OCI-M1 (cell line): ENCODE measurements at regions not wholly inside any gene's neighbourhood (a gene's known extent, or its start where the extent isn't known, plus 50 kb on each side); places are given as distances from the start of the nearest gene placed in this dataset.
A peak's percentile ranks its signal among the peaks of the same experiment; 100 is the strongest.

Experiments used
- DNase-seq: peaks from one replicate; lab custom pipeline; 2025; lab: John Stamatoyannopoulos, UW

DNA sequence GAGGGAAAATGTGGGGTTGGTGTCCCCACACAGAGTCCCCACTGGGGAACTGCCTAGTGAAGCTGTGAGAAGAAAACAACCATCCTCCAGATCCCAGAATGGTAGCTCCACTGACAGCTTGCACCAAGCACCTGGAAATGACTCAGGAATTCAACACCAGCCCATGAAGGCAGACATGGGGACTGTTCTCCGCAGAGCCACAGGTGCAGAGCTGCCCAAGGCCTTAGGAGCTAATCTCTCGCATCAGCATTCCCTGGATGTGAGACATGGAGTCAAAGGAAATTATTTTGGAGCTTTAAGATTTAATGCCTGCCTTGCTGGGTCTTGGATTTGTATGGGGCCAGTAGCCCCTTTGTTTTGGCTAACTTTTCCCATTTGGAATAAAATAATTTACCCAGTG lies 367.9 kb downstream of the FAM133A start:
- no peak for DNase-seq

DNA sequence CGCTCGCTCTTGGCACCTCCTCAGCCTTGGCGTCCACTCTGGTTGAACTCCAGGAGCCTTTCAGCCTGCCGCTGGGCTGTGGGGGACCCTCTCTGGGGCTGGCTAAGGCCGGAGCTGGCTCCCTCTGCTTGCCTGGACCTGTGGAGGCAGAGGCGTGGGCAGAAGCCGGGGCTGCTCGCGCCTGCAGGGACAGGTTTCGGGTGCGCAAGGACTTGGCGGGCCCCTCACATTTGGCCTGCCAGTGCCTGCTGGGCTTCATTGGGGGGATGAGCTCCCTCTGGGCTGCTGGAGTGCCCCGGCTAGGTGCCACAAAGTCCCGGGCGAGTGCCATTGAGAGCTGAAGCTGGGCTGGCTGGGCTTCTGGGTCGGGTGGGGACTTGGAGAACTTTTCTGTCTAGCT lies 371.7 kb downstream of the FAM133A start:
- DNase-seq = no peak

DNA sequence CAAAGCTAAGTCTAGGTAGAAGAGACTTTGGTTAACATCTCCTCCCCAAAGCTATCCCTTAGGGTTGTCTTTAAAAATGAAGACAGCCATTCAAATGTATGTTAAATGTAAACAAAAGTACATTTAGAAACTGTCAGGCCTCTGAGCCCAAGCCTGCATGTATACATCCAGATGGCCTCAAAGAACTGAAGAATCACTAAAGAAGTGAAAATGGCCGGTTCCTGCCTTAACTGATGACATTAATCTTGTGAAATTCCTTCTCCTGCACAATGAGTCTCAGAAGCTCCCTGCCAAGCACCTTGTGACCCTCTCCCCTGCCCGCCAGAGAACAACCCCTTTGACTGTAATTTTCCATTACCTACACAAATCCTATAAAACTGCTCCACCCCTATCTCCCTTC lies 377.9 kb downstream of the FAM133A start:
- no peak for DNase-seq

DNA sequence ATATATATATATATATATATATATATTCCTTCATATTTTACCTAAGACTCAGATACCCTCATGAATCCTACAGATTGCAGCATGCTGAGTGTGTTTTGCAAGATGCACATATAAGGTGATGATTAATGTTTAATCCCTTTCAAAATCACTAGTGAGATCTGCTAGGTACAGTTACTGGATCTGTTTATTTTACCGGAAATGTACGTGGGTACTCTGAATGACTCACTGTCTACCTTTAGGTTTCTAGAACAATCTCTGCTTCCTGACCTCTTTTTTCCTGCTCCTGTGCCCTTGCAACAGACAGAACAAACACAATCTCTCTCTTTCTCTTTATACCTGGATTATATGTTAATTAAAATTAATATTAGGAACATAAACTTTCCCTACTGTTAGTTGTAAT lies 379.6 kb downstream of the FAM133A start:
- DNase-seq = no peak

DNA sequence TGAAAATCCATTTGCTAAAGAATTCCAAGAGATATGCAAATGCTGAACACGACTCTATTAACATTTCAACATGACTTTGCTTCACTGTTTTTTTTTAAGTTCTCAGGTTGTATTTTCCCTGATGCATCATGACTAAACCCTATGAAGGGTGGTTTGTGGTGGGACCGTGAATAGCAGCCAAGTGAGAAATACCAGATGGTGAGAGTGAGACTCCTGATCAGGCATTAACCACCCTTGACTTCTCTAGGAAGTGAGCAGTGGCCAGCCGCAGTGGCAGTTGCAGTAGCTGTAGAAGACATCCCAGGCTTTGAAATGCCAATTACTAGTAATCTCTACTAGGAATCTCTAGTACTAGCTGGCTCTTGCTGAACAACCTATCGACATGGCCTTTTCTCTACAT lies 383.4 kb downstream of the FAM133A start:
- DNase-seq = no peak

DNA sequence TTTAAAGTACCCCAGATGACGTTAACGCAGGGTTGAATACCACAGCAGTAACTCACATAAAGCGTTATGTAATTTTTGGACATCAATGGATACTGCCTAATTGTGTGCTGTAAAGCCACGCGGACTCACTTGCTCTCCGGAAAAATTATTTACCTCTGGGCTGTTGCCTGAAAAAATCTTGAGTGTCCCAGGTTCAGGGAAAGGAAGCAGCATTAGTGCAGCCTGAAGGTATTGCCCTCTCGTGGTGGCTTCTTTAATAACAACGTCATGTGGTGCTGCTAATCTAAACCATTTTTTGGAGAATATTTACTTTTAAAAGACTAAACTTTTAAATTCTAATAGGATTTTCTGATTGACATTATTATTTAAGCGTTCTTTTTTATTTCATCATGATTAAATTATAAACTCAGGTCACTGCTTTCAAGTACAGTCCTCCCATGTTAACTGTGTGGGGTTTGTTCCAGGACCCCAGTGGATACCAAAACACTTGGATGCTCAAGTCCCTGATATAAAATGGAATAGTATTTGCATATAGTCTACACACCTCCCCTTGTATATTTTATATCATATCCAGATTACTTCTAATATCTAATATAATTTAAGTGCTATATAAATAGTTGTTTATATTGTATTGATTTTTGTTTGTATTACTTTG lies 384.8 kb downstream of the FAM133A start:
- peak; percentile 60 for DNase-seq

DNA sequence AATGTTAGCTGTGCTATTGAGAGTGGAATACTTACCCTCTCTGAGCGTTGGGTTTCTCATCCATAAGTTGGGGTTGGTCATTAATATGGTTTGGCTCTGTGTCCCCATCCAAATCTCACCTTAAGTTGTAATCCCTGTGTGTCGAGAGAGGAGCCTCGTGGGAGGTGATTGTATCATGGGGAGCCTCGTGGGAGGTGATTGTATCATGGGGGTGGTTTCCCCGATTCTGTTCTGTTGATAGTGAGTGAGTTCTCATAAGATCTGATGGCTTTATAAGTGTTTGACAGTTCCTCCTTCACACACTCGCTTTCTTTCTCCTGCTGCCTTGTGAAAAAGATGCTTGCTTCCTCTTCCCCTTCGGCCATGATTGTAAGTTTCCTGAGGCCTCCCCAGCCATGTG lies 391.1 kb downstream of the FAM133A start:
- DNase-seq = no peak

DNA sequence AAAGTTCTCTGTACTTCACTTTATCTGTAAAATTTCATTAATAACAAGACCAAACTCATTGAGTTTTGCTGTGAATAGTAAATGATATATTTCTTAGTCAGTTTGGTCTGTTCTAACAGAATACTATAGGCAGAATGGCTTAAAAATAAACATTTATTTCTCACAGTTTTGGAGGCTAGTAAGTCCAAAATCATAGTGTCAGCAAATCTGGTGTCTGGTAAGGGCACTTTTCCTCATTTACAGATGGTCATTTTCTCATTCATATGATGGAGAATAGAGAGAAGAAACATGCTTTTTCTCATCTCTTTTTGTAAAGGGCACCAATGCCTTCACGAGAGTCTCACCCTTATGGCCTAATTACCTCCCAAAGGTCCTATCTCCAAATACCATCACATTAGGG lies 415.1 kb downstream of the FAM133A start:
- no peak for DNase-seq

DNA sequence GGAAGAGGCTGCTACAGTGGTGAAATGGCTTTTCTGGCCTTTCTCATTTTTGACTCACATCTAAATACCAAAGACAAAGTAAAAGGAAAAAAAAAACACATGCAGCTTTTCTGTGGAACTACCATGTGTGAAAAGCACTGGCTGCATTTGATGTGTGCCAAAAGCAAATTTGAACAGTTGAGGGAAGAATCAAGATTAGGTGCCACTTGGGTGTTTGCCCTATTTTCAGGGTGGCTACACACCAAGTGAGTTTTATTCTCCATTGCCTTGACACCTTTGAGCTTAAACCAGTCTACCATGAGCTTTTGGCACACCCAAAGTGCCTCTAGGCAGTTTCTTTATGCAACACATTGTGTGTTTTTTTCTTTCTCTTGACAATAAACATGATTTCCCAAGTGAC lies 423.9 kb downstream of the FAM133A start:
- DNase-seq = no peak

DNA sequence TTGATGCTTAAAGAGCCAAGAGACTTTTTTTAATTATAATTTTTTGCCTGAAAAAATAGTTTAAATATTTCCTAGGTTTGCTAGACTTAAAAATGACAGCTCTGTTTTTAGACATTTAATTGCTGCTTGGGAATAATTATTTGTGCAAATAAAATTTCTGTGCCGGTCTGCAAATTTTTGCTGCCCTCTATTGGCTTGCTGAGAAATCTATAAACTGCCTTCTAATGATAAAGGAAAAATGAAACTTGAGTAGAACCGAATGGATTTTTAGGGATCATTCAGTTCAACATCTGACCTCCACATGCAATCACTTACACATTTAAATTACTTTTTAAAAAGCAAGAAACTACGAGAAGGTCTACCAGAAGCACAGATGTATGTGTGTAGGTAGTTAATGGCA lies 434.0 kb downstream of the FAM133A start:
- DNase-seq = peak; percentile 29

DNA sequence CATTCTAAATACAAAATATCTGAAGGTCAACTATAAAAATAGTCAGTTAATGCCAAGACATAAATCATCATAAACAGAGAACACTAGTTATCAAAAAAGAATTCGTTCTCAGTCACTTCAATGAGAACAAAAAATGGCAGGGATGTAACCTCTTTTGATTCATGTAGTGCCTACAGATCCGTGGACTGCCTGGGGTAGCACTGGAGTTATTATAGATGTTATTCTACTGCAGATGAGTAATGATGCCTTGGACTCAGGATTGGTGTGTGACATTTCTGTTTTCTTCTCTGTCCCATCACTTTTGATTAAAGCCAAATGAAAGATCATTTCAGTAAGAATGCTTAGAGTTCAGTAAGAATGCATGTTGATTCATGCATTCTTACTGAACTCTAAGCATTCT lies 440.4 kb downstream of the FAM133A start:
- DNase-seq = no peak

DNA sequence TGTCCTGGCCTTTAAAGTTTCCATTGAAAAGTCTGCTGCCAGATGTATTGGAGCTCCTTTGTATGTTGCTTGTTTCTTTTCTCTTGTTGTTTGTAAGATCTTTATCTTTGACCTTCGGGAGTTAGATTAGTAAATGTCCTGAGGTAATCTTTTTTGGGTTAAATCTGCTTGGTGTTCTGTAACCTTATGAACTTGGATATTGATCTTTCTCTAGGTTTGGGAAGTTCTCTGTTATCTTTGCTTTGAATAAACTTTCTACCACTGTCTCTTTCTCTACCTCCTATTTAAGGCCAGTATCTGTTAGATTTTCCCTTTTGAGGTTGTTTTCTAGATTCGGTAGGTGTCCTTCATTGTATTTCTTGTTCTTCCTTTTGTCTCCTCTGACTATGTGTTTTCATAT lies 447.8 kb downstream of the FAM133A start:
- DNase-seq = no peak

DNA sequence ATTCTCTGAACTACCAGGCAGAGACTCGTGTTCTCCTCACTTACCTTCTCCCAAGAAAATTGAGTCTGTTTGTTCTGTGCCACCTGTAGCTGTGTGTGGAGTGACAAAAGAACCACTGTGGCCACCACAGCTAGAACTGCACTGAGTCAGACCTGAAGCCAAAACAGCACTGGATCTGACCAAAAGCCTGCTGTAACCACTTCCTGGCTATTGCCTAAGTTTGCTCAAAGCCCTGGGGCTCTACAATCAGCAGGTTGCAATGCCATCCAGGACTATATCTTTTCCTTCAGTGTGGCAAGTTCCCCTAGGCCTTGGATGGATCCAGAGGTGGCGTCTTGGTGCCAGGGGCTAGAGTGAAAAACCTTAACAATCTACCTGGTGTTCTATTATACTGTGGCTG lies 449.1 kb downstream of the FAM133A start:
- no peak for DNase-seq

DNA sequence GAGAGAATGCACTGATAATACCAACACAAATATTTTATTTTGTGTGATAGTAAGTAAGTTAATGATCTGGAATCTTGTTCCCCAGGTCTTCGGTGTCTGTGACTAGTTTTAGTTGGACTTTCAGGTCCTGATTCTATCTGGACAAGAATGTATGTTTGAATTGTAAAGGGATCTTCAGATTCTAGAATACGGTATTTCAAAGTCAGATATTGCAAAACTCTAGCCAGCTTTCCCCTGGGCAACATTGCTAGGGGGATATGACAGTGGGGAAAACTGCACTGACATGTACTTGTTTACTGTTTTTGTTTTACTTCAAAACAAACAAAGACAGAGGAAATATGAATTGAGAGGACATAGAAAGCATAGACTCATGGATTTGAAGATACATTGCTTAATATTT lies 489.0 kb downstream of the FAM133A start:
- no peak for DNase-seq

DNA sequence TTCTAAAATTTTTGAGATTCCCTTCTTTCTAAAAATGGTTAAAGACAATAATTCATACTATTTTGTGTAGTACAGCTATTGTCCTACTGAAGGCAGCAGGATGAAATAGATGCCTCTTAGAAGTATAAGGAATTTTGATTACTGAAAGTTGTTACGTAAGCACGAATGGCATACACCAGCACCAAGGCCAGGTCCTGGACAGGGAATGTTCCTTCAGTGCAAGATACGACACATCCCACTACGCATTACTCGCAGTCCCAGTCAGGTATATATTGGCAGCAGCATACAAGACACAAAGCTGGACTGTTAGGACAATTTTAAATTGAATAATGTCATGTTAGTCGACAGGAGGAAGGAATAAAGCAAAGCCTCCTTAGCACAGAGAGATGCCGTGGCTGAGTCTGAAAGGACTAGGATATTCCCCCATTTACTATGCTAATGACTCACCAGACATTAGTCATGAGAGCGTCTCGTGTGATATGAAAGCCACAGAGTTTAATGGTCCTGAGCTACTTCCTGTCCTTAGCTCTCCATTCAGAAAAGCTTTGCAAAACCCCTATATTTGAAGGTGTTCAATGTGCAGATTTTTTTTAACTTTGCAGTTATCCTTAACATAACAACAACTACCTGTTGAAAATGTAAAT lies 504.3 kb downstream of the FAM133A start:
- DNase-seq = peak; percentile 56

DNA sequence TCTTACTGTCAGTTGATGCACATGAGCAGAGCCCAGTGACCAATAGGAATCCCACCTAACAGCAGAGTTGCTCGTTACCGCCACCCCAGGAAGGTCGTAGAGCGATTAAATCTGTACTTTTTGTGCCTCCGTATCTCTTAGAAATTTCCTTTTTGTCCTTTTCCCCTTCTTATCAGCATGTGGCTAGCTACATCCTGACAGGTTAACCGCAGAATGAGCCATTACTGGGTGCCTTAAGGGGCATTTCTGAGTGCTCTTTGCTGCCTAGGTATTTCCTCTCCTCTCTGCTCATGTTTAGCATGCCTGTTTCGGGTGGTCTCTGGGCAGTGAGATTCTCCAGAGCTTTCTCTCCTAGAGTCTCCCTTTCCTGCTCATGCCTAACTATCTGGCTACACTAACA lies 530.5 kb downstream of the FAM133A start:
- DNase-seq = peak; percentile 53

DNA sequence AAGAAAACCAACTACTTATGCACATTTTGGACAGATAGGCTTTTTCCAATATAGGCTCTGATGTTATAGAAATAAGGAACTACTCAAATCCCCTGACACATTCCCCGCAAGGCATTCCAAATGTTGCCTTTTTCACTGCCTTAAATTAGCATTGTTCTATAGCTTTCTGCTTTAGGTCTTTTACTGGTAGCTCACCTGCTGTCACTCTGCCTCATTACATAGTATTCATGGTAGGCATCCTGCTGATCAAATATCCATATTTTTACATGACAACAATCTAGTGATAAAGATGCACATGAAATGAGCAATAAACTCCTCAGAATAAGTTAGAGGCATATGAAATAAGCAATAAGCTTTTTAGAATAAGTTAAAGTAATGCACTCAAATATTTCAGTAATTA lies 542.7 kb downstream of the FAM133A start:
- no peak for DNase-seq

DNA sequence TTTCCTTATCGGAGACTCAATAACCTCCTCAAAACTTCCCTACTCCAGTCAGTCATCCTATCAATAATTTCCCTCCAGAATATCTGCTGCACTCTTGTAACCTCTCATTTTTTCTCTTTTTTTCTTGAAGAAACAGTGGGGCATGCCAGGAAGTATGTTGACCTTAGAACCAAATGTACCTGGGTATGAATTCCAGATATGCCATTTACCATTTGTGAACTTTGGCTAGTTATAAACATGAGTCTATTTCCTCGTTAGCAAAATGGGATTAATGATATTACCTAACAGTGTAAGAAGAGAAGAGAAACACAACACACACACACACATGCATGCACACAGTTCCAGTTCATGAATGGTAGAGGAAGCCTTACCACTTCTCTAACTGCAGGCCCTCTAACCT lies 578.2 kb downstream of the FAM133A start:
- no peak for DNase-seq

DNA sequence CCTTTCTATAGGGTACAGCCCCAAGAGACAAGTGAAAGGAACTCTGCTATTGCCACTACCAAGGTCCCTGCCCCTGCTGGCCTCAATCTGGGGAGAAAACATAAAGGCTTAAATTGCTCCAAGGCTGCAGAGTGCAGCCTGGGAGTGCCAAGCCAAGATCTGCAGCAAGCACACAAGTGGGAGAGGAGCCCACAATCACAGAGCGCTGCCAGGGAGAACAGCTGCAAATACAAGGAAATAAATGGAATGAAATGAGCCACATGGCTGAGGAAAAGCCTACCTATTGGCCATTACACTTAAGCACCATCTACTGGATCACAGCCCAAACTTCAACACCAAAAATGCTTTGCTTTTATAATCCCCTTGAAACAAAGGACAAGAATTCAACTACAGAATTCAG lies 582.4 kb downstream of the FAM133A start:
- DNase-seq = no peak

DNA sequence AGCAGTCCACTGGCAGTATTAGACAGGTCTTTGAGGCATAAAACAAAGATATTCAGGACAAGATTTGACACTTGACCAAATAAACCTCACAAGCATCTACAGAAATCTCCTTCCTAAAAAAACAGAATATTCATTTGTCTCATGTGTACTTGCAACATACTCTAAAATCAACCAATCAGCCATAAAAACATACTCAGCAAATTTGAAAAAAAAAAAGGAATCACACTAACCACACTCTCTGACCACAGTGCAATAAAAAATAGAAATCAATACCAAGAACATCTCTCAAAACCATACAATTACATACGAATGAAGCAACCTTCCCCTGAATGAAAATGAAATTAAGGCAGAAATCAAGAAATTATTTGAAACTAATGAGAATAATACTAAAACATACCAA lies 591.3 kb downstream of the FAM133A start:
- no peak for DNase-seq

DNA sequence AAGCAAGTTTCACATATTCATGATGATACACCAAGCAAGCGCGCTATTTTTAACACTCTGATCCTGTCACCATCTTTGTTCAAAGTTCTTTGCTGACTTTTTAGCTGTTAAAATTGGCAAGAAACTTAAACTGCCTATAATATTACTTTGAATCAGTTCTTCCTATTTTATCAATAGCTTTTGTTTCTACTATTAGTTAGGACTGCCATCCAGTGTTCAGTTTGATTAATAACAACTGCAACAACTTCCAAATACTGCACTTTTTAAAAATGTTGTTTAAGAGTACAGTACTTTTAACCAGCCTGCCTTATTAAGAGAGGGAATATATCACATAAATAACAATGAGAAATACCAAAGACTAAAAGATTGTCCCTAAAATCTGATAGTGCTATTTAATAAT lies 614.3 kb downstream of the FAM133A start:
- peak; percentile 12 for DNase-seq

DNA sequence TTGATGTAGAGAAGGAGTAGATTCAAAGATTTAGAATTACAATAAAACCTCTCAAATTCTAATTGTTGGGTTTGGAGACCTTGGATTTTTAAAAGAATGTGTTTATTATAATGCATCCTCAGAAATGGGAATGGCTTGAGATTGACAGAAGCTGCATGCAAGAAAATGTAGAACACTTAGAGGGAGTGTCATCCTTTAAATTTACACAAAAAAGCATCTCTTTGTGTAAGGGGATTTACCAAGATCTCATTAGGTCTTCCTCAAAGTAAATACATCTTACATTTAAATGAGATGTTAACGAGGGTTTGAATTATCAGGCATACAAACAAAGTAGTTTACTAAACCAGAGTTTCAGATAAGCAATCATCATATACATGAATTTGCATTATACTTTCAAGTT lies 615.0 kb downstream of the FAM133A start:
- no peak for DNase-seq

DNA sequence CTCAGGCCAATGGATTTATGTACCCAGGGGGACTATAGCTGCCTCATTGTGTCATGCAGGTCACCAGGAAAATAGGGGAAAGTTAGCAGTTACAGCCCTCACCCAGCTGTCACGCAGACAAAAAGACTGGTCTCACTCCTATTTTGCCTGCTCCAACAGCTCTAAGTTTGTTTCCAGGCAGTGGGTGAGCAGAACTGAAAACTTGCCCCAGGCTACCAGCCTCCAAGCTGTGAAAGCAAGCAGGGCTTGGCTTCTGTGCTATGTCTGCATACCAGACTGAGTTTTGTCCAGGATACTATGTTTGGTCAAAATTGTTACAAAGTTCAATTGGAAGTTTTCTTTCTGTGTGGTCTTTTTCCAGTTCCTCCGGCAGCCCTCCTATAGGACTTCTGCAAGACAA lies 628.4 kb downstream of the FAM133A start:
- DNase-seq = no peak

DNA sequence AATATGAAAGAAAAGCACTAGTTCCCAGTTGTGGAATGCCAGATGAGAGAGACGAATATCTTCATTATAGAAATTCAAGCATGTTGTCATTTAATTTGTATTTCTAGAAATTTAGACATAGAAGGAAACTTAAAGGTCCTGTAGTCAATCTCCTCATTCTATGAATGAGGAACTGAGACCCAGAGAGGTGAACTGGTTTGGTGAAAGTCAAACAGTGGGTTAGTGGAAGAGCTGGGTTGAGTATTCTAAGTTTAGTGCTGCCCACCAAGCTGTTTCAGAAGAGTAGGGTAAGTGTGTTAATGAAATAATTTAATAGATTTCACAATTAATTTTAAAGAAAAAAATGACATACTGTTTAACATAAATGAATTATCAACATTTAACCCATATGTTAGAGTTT lies 655.2 kb downstream of the FAM133A start:
- DNase-seq = no peak
